GM23248 (cell line): ENCODE measurements at regions not wholly inside any gene's neighbourhood (a gene's known extent, or its start where the extent isn't known, plus 50 kb on each side); places are given as distances from the start of the nearest gene placed in this dataset.

Experiments
- DNase-seq: peaks from one replicate; pipeline ENCODE4 v3.0.0-alpha.2; 2015
- H2AFZ ChIP-seq: fragments of 200-600 bp; sonication (generic); 2 replicates; pipeline ENCODE4 v1.6.1; 2016; ENCODE audit warnings: antibody characterized with exemption
- H3F3A ChIP-seq: fragments of 200-600 bp; sonication (generic); 2 replicates; pipeline ENCODE4 v1.6.1; 2016; ENCODE audit warnings: mild to moderate bottlenecking, antibody characterized with exemption, mixed run types; ENCODE audit not compliant: insufficient read depth
- H3K27ac ChIP-seq: fragments of 200-600 bp; sonication (generic); 2 replicates; pipeline ENCODE4 v1.5.1; 2016; ENCODE audit warnings: mild to moderate bottlenecking
- H3K27me3 ChIP-seq: fragments of 200-600 bp; sonication (generic); replicated peaks from 2 replicates; pipeline ENCODE4 v1.6.1; 2016; ENCODE audit warnings: mild to moderate bottlenecking; ENCODE audit not compliant: insufficient read depth
- H3K36me3 ChIP-seq: fragments of 200-600 bp; sonication (generic); 2 replicates; pipeline ENCODE4 v1.6.1; 2016; ENCODE audit warnings: low read depth, mild to moderate bottlenecking
- H3K4me1 ChIP-seq: fragments of 200-600 bp; sonication (generic); 2 replicates; pipeline ENCODE4 v1.6.1; 2016; ENCODE audit warnings: mild to moderate bottlenecking; ENCODE audit not compliant: insufficient read depth
- H3K4me2 ChIP-seq: fragments of 200-600 bp; sonication (generic); one replicate; pipeline ENCODE4 v1.6.1; 2016; ENCODE audit warnings: mild to moderate bottlenecking; ENCODE audit not compliant: unreplicated experiment
- H3K4me3 ChIP-seq: fragments of 200-600 bp; sonication (generic); 2 replicates; pipeline ENCODE4 v1.5.1; 2016; ENCODE audit warnings: mild to moderate bottlenecking
- H3K79me2 ChIP-seq: fragments of 200-600 bp; sonication (generic); 2 replicates; pipeline ENCODE4 v1.6.1; 2016; ENCODE audit warnings: mild to moderate bottlenecking; ENCODE audit not compliant: insufficient read depth
- H3K9ac ChIP-seq: fragments of 200-600 bp; sonication (generic); 2 replicates; pipeline ENCODE4 v1.6.1; 2016; ENCODE audit warnings: mild to moderate bottlenecking
- H3K9me2 ChIP-seq: fragments of 200-600 bp; sonication (generic); 2 replicates; pipeline ENCODE4 v1.6.1; 2016; ENCODE audit warnings: mixed run types, mild to moderate bottlenecking, moderate library complexity; ENCODE audit not compliant: insufficient read depth
- H3K9me3 ChIP-seq: fragments of 200-600 bp; sonication (generic); one replicate; pipeline ENCODE4 v1.6.1; 2017; ENCODE audit warnings: low read depth
- H4K20me1 ChIP-seq: fragments of 200-600 bp; sonication (generic); 2 replicates; pipeline ENCODE4 v1.6.0; 2016; ENCODE audit not compliant: insufficient read depth
- EZH2 ChIP-seq: fragments of 200-600 bp; sonication (generic); IDR thresholded peaks from 2 replicates; pipeline ENCODE4 v1.6.1; 2018; ENCODE audit warnings: antibody characterized with exemption, mild to moderate bottlenecking; ENCODE audit not compliant: insufficient read depth, poor library complexity, severe bottlenecking
- EZH2phosphoT487 ChIP-seq: fragments of 200-600 bp; sonication (generic); IDR thresholded peaks from 2 replicates; pipeline ENCODE4 v1.6.1; 2018; ENCODE audit warnings: antibody characterized with exemption, moderate library complexity, mild to moderate bottlenecking, low read depth; ENCODE audit not compliant: insufficient read depth
- WGBS, 2 experiments: methylation state at CpG; one replicate each; pipeline ENCODE4 v1.1.6; 2015 to 2017; ENCODE audit warnings: low lambda C conversion rate in 2 of 2, low coverage in 1 of 2; ENCODE audit errors: missing lambda C conversion rate in 2 of 2; 5-methylcytosine and 5-hydroxymethylcytosine counted together
- in situ Hi-C: fragments of 300-500 bp; cut with MboI; formaldehyde crosslinking; loops from 2 replicates; pipeline ENCODE4 v1.15.0; 2020

DNA sequence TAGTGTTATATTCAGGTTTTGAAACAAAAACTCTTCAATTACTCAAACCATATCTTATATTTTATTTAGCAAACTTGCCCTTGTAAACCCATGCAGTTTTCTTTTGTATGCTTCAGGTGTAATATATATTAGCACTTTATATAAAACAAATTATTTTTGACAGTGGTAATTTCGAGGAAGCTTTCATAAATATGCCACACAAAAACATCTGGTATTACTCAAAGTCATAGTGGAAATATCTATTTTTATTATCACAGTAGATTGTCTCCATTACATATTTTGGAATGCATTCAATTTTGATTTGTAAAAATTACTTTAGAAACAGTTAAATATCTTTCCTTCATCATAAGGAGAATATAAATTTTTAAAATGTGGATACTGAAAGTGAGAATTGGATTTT lies 89.1 kb upstream of the FIBIN start:
- 26 to 30% methylated on average over 1 of the region's 1 CpG for WGBS, 2 experiments
- Histone ChIP-seq H4K20me1 (no peaks in the 10 kb centered on the region), H3F3A (no peaks in the 10 kb centered on the region), H3K27me3 (no peaks in the 10 kb centered on the region), H3K4me3 (no peak overlapping the region), H3K9ac (no peak overlapping the region), H3K27ac (no peak overlapping the region), H3K36me3 (no peaks in the 10 kb centered on the region), H3K4me2 (no peak overlapping the region), H3K4me1 (peaks cover 8% of the 10 kb centered on the region), H3K79me2 (no peaks in the 10 kb centered on the region), H2AFZ (no peak overlapping the region), H3K9me2 (0 out of 2 replicates have a peak, but pooled peaks cover 4% of the 10 kb centered on the region), H3K9me3 (no peaks in the 10 kb centered on the region)
- DNase-seq = no peak
- in situ Hi-C loops = no loop called here
- no peak for TF ChIP-seq EZH2
- TF ChIP-seq EZH2phosphoT487 = no peak

DNA sequence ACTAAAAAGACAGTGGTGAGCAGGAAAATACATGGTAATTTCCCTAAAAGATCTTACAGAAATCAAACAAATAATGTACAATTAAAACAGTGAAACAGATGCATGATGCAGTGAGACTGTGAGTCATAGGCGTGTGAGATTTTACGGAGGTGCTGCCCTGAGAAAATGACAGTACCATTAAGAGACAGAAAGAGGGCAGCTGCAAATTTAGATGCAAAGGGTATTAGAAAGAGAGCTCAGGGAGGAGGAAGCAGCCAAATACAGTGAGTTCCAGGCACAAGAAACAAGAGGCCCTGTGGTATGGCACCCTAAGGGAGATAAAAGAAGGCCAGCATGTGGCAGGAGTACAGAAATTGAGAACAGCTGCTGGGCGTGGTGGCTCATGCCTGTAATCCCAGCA lies 88.5 kb upstream of the FIBIN start:
- Histone ChIP-seq H3K9me2 (no peaks in the 10 kb centered on the region), H4K20me1 (no peaks in the 10 kb centered on the region), H3K36me3 (no peaks in the 10 kb centered on the region), H3K9ac (no peak overlapping the region), H3K79me2 (no peaks in the 10 kb centered on the region), H3F3A (no peaks in the 10 kb centered on the region), H3K9me3 (no peaks in the 10 kb centered on the region), H3K27ac (no peak overlapping the region), H3K4me1 (peaks cover 8% of the 10 kb centered on the region), H3K4me3 (no peak overlapping the region), H2AFZ (peak overlapping the region; percentile 57), H3K4me2 (no peak overlapping the region), H3K27me3 (no peaks in the 10 kb centered on the region)
- TF ChIP-seq EZH2 (no peak), EZH2phosphoT487 (no peak)
- peak; percentile 74 for DNase-seq
- in situ Hi-C loops = no loop called here
- 35 to 40% methylated on average over 3 of the region's 3 CpGs for WGBS, 2 experiments

DNA sequence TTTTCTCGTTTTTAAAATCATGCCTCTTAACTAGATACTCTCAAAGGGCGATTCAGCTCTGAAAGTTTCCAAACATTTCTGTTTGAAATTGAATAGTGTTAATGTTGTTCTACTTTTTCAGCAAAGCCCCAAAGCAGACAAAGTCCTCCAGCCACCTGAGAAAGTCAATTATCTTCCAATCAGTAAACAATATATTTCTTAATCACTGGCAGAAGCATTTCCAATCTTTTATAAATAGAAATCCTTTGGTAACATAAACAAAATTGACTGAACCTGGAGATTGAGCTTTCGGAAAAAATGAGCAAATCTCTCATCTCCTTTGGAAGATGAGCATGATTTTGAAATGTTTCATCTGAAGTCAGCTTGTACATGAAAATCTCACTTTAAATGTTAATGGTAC lies 84.4 kb upstream of the FIBIN start:
- DNase-seq = no peak
- Histone ChIP-seq H3F3A (no peaks in the 10 kb centered on the region), H3K4me3 (no peak overlapping the region), H3K27me3 (no peaks in the 10 kb centered on the region), H3K9me2 (no peaks in the 10 kb centered on the region), H3K4me1 (peaks cover 8% of the 10 kb centered on the region), H3K9ac (no peak overlapping the region), H3K79me2 (no peaks in the 10 kb centered on the region), H3K36me3 (no peaks in the 10 kb centered on the region), H3K9me3 (no peaks in the 10 kb centered on the region), H2AFZ (no peak overlapping the region), H3K27ac (no peak overlapping the region), H4K20me1 (no peaks in the 10 kb centered on the region), H3K4me2 (no peak overlapping the region)
- WGBS, 2 experiments = 53 to 54% methylated on average over 3 of the region's 3 CpGs
- in situ Hi-C loops = no loop called here
- no peak for TF ChIP-seq EZH2phosphoT487
- TF ChIP-seq EZH2 = no peak

DNA sequence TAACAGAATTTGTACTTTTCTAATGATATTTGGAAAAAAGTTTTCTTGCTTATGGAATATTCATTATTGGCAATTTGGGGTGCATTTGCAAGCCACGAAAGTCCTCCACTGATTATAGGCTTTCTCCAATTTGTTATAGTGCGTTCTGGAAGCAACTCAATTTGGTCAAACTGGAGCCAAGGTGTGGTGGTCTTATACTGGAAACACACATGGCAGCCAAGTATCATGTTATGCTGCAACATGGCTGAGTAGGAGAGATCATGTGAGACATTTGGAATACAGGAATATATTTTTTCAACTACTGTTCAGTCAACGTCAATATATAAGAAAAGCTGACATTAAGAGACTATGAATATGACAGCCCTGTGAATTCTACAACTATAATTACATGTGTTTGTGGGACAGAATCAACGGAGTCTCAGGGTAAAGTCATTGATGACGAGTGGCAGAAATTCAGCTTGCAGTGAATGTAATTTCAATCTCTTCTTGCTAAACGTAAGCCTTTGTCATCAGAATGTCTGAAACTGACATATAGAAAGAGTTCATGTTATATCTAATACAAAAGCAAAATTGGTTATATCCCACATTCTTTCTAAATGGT lies 83.8 kb upstream of the FIBIN start:
- TF ChIP-seq EZH2phosphoT487 = no peak
- TF ChIP-seq EZH2 = no peak
- H3K36me3 ChIP-seq = no peaks in the 10 kb centered on the region
- no peaks in the 10 kb centered on the region for H3K79me2 ChIP-seq
- H3K4me2 ChIP-seq = no peak overlapping the region
- no peaks in the 10 kb centered on the region for H3K27me3 ChIP-seq
- 83% methylated on average over 6 of the region's 6 CpGs for WGBS, 2 experiments
- H3K9ac ChIP-seq = no peak overlapping the region
- no peak for DNase-seq
- H3K27ac ChIP-seq = no peak overlapping the region
- in situ Hi-C loops = loop anchor here (10.0 kb wide), 1 partner anchor 55 kb away; no protein-coding TSS in a partner anchor
- H3K9me3 ChIP-seq = no peaks in the 10 kb centered on the region
- H2AFZ ChIP-seq = no peak overlapping the region
- no peak overlapping the region for H3K4me3 ChIP-seq
- no peaks in the 10 kb centered on the region for H3F3A ChIP-seq
- no peaks in the 10 kb centered on the region for H4K20me1 ChIP-seq
- H3K9me2 ChIP-seq = no peaks in the 10 kb centered on the region
- H3K4me1 ChIP-seq = peaks cover 6% of the 10 kb centered on the region
